NCI-H187 treated with DMSO at 0.1 percent for 48 hours (cell line): ENCODE measurements at regions not wholly inside any gene's neighbourhood (a gene's known extent, or its start where the extent isn't known, plus 50 kb on each side); places are given as distances from the start of the nearest gene placed in this dataset.
"Not testable (repeated sequence)": the region's sequence is repeated elsewhere in the genome, so short reads cannot be mapped to it uniquely, and the experiment has no call there.

Experiments used
- DNase-seq: peaks from one replicate; lab custom pipeline; 2025; lab: John Stamatoyannopoulos, UW

- no peak for DNase-seq
Measured at GRCh38 chr12:68387338-68387737, 55.2 kb upstream of the MDM1 start.

DNA sequence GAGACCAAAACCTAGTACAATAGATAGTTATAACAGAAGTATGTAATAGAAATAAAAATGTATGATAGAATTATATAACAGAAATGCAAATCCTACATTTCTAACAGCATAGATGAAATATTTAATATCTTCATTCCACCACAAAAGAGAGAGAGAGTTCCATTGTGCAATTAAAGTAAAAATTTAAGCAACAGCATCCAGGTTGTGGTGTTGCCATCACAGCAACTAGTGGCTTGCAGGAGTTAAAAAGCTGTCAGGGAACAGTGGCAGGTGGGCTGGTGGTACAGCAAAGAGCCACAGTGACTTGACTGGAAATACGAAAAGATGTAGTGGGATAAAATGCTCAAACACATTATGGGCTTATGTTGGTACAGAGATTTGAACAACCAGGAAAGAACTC lies 57.1 kb upstream of the MDM1 start:
- no peak for DNase-seq

DNA sequence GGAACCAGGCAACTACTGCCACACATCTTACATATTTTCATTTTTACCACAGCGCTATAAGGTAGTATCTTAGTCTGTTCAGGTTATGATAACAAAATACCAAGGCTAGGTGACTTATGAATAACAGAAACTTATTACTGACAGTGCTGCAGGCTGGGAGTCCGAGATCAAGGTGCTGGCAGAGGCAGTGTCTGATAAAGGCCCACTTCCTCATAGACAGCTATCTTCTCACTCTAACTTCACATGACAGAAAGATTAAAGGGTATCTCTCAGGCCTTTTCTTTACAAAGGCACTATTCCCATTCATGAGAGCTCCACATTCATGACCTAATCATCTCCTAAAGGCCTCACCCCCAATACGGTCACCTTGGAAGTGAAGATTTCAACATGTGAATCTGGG lies 59.8 kb upstream of the MDM1 start:
- no peak for DNase-seq

GRCh38 chr12:68392376-68392775 lies 60.2 kb upstream of the MDM1 start:
- DNase-seq, result no peak

DNA sequence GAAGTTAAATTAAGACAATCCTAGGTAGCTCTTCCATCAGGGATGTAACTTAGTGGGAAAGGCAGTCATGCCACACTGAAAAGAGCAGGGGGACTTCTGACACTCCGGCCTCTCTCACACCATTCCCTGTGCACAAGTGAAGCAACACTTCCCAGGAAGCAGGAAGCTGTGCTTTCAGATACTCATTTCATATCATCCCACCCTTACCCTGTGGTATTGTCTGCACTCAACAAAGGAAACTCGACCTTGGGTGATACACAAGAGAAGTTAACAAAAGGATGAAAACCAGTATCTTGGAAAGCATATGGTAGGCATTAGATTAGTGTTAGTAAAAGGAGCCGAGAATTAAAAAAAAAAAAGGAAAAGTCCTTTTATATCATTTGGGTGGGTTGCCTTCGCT lies 61.3 kb upstream of the MDM1 start:
- DNase-seq, result no peak

DNA sequence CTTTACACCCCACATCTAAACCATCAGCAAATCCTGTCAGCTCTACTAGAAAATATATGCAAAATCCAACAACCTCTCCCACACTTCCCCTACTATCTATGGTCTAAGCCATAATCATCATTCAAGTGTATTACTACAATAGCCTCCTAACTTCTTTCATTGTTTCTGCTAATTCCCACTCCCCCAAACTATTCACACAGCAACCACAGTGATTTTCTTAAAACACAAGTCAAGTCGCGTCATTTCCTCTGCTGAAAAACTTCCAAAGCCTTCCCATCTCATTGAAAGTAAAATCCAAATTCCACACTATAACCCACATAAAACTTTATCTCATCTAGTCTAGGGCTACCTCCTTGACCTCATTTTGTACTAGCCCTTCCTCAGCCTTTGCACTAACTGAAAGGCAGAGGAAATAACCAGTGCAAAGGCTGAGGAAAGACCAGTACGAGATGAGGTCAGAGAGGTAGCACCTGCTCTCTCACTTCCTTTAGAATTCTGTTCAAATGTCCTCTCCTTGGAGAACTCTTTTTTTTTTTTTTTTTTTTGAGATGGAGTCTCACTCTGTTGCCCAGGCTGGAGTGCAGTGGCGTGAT lies 65.5 kb upstream of the MDM1 start:
- no peak for DNase-seq

DNA sequence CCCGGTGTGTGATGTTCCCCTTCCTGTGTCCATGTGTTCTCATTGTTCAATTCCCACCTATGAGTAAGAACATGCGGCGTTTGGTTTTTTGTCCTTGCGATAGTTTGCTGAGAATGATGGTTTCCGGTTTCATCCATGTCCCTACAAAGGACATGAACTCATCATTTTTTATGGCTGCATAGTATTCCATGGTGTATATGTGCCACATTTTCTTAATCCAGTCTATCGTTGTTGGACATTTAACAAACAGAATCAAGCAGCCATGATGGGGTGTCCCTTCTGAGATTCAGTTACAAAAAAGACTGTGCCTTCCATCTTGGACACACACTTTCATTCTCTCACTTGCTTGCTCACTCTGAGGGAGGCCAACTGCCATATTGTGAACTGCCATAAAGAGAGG lies 66.5 kb upstream of the MDM1 start:
- not testable (repeated sequence) for DNase-seq

DNA sequence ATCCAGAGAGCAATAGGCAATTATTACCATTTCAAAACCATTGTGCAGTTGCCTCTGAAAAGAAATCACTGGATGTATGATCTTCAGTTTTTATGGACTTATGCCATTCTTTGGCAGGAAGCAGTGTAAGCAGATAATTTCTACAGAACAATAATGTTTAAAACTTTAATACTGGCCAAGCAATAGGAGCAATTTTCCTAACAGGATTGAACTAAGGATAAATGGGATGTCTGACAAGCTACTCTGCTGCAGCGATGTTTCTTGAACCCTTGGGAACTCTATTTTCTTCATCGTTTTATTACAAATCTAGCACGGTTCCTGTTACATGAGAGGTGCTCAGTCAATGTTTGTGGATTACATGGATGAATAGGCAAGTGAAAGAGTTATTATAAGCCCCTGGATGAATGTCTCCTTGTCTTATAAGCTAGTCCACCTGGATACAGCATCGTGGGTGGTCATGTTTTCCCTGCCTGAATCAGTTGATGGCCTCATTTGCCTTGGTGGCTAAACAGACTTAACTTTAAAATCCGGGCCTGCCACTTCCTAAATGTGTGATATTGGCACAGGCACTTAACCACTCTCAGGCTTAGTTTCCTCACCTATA lies 68.2 kb upstream of the MDM1 start:
- peak; percentile 79 for DNase-seq

- DNase-seq, result no peak
Measured at GRCh38 chr12:68402422-68402821, 70.3 kb upstream of the MDM1 start.

DNA sequence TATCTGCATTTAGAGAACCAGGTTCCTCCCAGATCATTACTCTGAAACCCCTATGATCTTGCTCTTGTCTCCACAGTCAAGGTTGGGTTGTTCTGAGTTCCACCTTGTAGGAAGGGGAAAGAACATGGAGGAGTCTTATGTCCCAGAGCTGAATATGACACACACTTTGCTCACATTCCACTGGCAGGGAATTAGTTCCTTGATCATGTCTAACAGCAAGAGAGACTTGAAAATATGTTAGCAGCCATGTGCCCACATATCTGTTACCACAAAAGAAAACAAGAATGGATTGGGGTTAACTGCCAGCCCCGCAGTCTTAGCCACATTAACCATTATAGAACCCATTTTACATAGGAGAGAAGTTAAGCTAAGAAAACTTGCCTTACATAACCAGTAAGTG lies 71.1 kb upstream of the MDM1 start:
- no peak for DNase-seq

DNA sequence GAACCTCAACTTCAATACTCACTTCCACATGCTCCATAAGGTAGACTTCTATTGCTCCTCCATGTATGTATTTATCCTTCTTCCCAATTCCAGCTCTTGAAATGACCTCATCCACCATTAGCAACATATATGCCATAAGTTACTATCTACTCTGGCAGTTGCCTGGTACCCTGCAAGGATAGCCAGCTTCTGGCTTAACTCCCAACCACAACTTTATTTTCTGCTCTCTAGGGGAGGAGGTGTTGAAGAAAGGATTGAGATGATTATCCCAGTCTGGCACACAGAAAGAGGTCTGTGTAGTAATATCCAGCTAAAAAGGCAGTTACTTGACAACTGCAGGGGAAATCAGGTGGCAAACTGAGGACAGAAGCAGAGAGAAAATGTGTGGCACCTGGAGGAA lies 71.5 kb upstream of the MDM1 start:
- no peak for DNase-seq

DNA sequence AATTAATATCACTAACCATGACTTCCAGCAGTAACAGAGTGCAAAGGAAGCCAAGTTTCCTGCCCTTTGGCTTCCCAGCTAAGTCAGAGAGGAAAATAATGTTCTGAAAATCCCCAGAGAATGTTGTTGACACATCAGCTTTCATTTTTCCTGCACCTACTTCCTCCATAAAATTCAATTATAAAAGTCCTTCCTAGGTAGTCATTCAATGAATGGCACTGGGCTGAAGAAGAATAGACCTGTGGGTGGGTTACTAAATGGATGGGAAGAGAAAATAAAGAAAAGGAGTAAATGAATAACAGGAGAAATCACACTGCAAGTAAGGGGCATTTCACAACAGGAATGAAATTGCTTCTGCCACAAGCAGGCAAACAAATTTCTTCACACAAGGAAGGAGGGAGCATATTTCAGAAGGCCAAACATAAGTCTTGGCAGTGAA lies 73.2 kb upstream of the MDM1 start:
- no peak for DNase-seq

DNA sequence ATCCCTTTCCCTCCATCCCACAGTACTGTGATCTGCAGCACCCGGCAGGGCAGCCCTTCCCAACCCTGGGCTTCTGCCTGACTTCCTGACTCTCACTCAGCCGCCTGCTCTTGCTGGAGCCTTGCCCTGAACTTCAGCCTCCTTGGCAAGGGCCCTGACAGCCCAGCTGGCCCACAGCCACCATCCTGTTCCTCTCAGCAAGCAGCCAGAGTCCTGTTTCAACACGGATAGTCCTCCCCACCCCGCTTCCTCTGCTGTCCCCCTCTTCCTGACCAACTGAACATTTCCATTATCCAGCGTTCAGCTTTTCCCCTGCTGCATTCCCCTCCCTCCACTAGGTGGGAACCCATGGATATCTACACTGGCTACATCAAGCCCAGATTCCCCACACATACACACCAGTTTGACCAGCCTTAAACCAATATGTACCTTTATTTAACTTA lies 74.0 kb upstream of the MDM1 start:
- DNase-seq, result no peak

GRCh38 chr12:68406911-68407310 lies 74.7 kb upstream of the MDM1 start:
- no peak for DNase-seq

DNA sequence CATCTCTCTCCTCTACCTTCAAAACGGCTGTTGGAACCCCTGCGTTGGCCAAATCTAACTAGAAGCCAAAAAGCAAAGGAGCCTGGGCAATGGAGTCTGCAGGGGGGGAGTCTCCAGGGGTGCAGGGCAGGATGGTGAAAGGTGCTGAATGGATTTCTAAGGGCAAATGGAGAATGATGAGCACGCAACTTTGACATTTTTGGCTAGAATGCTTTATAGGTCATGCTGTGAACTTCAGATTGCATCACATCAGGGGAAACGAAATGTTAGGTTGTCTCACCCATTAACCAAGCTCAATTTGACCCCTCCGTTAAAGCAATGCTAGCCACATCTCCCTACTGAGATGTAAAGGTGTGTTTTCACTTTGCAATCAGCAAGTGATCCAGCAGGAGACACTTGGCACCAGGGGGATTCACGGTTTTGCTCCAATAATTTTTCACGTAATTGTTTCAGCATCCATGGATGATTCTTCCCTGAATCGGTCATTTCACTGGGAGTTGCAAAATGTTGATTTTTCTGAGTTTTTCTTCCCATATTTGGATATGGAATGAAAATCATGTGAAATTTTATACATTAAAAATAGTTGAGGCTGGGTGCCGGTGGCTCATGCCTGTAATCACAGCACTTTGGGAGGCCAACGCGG lies 78.0 kb upstream of the MDM1 start:
- DNase-seq, result no peak

DNA sequence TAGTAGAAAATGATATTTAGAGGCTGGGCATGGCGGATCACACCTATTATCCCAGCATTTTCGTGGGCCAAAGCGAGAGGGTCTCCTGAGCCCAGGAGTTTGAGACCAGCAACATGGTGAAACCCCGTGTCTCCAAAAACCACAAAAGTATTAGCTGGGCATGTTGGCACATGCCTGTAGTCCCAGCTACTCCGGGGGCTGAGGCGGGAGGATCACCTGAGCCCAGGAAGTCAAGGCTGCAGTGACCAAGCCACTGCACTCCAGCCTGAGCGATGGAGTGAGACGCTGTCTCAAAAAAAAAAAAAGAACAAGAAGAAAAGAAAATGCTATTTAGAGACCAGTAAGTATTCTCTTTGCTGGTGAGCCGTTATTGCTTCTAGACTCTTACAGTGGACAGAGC lies 79.2 kb upstream of the MDM1 start:
- DNase-seq, result no peak

DNA sequence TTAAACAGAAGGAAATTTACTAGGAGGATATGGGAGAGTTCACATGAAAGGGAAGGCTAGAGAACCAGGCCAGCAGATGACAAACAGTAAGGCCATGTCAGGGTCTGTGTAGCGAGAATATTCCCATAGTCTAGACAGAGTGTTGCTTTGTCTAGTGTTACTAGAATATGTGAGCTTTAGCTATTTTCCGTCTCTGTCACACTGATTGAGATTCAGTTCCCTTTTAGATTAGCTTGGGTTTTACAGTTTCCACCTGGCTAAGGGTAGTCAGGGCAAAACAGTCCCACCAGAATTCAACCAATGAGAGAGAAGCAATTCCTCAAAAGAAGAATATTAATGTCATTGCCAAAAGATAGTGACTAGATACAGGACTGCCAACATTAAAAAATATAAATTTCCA lies 82.8 kb upstream of the MDM1 start:
- DNase-seq, result no peak

GRCh38 chr12:68416350-68416749 lies 84.2 kb upstream of the MDM1 start:
- DNase-seq, result no peak

- DNase-seq, result no peak
Measured at GRCh38 chr12:68416826-68417225, 84.7 kb upstream of the MDM1 start.

DNA sequence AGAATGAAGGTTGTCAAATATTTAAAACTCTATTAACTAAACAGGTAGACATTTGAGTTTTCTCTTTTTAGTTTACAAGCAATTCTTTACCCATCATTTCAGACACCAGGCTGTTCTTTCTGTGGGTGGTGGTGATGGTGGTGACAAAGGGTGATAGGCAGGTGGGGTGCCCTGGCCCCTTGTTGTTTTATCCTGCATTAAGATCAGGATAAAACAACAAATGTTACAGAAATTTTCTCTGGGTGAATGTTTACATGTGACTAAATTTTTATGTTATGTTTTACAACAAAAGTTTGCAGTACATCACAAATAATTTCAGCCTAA lies 85.9 kb upstream of the MDM1 start:
- no peak for DNase-seq

- DNase-seq, result no peak
Measured at GRCh38 chr12:68420225-68421010, 88.3 kb upstream of the MDM1 start.

DNA sequence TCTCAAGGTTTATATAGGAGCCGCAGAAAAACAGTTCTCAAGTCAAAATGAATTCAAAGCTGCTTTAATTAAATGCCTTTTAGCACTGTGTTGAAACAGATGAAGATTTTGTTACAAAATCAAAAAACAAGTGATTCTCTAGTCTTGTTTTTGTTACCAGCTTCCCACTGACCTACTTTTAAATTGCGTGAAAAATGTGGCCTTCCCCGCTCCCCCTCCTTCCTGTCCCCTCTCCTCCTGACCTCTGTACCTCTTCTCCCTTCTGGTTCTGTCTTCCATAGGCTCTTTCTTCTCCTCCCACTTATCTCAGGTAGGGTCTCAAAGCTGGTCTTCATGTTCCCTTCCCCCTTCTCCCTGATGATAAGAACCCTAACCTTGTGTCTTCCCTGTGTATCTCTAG lies 90.0 kb upstream of the MDM1 start:
- no peak for DNase-seq

GRCh38 chr12:68422956-68423574 lies 90.9 kb upstream of the MDM1 start:
- no peak for DNase-seq
